HepG2 (cell line): ENCODE measurements at regions not wholly inside any gene's neighbourhood (a gene's known extent, or its start where the extent isn't known, plus 50 kb on each side); places are given as distances from the start of the nearest gene placed in this dataset.
"Not testable (repeated sequence)": the region's sequence is repeated elsewhere in the genome, so short reads cannot be mapped to it uniquely, and the experiment has no call there.

Experiments used
- ATF4 ChIP-seq, 2 experiments: fragments of 450-650 bp in 1 of 2; sonication (generic) in 1 of 2; formaldehyde crosslinking; IDR thresholded peaks; 2 replicates each; pipeline versions ENCODE4 v1.5.0 to v1.8.0; 2020 to 2022; ENCODE audit warnings: mild to moderate bottlenecking in 1 of 2, missing genetic modification reagents in 1 of 2
- BHLHE40 ChIP-seq: IDR thresholded peaks from 2 replicates; pipeline ENCODE4 v1.6.1; 2011; ENCODE audit warnings: low read length, improper control_type of control experiment
- CTCF ChIP-seq: sonication (generic); formaldehyde crosslinking; IDR thresholded peaks from 2 replicates; pipeline ENCODE4 v1.5.0; 2020; ENCODE audit warnings: mild to moderate bottlenecking, missing genetic modification reagents, moderate library complexity
- EP300 ChIP-seq, 3 experiments: sonication (generic) in 1 of 3; formaldehyde crosslinking in 1 of 3; IDR thresholded peaks; 2 replicates each; pipeline versions ENCODE4 v1.5.1 to v1.6.1; 2011 to 2020; ENCODE audit warnings: low read depth in 2 of 3, low read length in 2 of 3, borderline replicate concordance in 1 of 3, improper control_type of control experiment in 1 of 3, mild to moderate bottlenecking in 1 of 3, missing genetic modification reagents in 1 of 3, moderate library complexity in 1 of 3
- GLMP ChIP-seq: sonication (generic); formaldehyde crosslinking; IDR thresholded peaks from 2 replicates; pipeline ENCODE4 v1.9.0; 2021; ENCODE audit warnings: missing genetic modification reagents, mild to moderate bottlenecking, borderline replicate concordance
- PBX2 ChIP-seq: IDR thresholded peaks from 2 replicates; pipeline ENCODE4 v1.6.1; 2016; ENCODE audit warnings: control low read depth
- SETDB1 ChIP-seq: sonication (generic); formaldehyde crosslinking; IDR thresholded peaks from 2 replicates; pipeline ENCODE4 v1.5.1; 2020; ENCODE audit warnings: missing genetic modification reagents, mild to moderate bottlenecking, borderline replicate concordance
- SP1 ChIP-seq, 2 experiments: fragments of 450-650 bp in 1 of 2; sonication (generic) in 1 of 2; formaldehyde crosslinking in 1 of 2; IDR thresholded peaks; 2 replicates each; pipeline versions ENCODE4 v1.4.0 to v1.6.1; 2016 to 2020; ENCODE audit warnings: missing genetic modification reagents in 1 of 2
- TCF12 ChIP-seq, 2 experiments: fragments of 450-650 bp in 1 of 2; sonication (generic) in 1 of 2; formaldehyde crosslinking in 1 of 2; IDR thresholded peaks; 2 replicates each; pipeline versions ENCODE4 v1.6.1 to v1.8.0; 2017 to 2022; ENCODE audit warnings: antibody characterized with exemption in 1 of 2, mild to moderate bottlenecking in 1 of 2, missing genetic modification reagents in 1 of 2, moderate library complexity in 1 of 2
- ZBTB2 ChIP-seq: sonication (generic); formaldehyde crosslinking; IDR thresholded peaks from 2 replicates; pipeline ENCODE4 v1.8.0; 2022; ENCODE audit warnings: low read depth, missing genetic modification reagents
- ZBTB26 ChIP-seq: IDR thresholded peaks from 2 replicates; pipeline ENCODE4 v1.6.1; 2016; ENCODE audit warnings: missing compliant biosample characterization, missing genetic modification reagents, borderline replicate concordance
- ZNF431 ChIP-seq: sonication (generic); formaldehyde crosslinking; IDR thresholded peaks from 2 replicates; pipeline ENCODE4 v1.9.0; 2022; ENCODE audit warnings: missing genetic modification reagents, low read depth, mild to moderate bottlenecking, borderline replicate concordance

- not testable (repeated sequence) for TF ChIP-seq EP300 (IDR thresholded peaks at IDR 0.05; ENCODE audit: low read depth in 2 of 2, low read length in 2 of 2); EP300 (CRISPR knock-in tag; IDR thresholded peaks at IDR 0.05; ENCODE audit: borderline replicate concordance); TCF12 (IDR thresholded peaks at IDR 0.05); TCF12 (CRISPR knock-in tag; IDR thresholded peaks at IDR 0.05); ZBTB2; CTCF (CRISPR knock-in tag); SETDB1 (CRISPR knock-in tag); ZNF431 (CRISPR knock-in tag); GLMP (CRISPR knock-in tag); ZBTB26 (CRISPR knock-in tag); BHLHE40; PBX2 (CRISPR knock-in tag); SP1 (IDR thresholded peaks at IDR 0.05); SP1 (CRISPR knock-in tag; IDR thresholded peaks at IDR 0.05); ATF4 (CRISPR knock-in tag; IDR thresholded peaks at IDR 0.05)
Measured at GRCh38 chr2:89936011-89936410, 1244.5 kb downstream of the RPIA start.
